Gastroesophageal sphincter (tissue), 3 donors: ENCODE measurements at regions not wholly inside any gene's neighbourhood (a gene's known extent, or its start where the extent isn't known, plus 50 kb on each side); places are given as distances from the start of the nearest gene placed in this dataset.

Experiments used
- EP300 ChIP-seq: sonication (generic); formaldehyde crosslinking; IDR thresholded peaks from one replicate; pipeline ENCODE4 v1.6.1; 2017; ENCODE audit warnings: antibody characterized with exemption, mild to moderate bottlenecking
- POLR2A ChIP-seq, 2 donors: fragments of 450-650 bp; IDR thresholded peaks; one replicate each; pipeline ENCODE4 v1.6.1; 2017; ENCODE audit warnings: antibody characterized with exemption in 2 of 2, mild to moderate bottlenecking in 2 of 2, moderate library complexity in 1 of 2
- POLR2AphosphoS5 ChIP-seq: sonication (generic); formaldehyde crosslinking; IDR thresholded peaks from one replicate; pipeline ENCODE4 v1.6.1; 2017; ENCODE audit warnings: antibody characterized with exemption
- TF ChIP-seq, protein P1 (sequence below), 4 experiments: fragments of 200-600 bp in 2 of 4; fragments of 450-650 bp in 2 of 4; sonication (generic) in 1 of 4; IDR thresholded peaks; one replicate each; pipeline ENCODE4 v1.5.1; 2017 to 2019; ENCODE audit warnings: antibody characterized with exemption in 4 of 4, mild to moderate bottlenecking in 2 of 4, moderate library complexity in 2 of 4

DNA sequence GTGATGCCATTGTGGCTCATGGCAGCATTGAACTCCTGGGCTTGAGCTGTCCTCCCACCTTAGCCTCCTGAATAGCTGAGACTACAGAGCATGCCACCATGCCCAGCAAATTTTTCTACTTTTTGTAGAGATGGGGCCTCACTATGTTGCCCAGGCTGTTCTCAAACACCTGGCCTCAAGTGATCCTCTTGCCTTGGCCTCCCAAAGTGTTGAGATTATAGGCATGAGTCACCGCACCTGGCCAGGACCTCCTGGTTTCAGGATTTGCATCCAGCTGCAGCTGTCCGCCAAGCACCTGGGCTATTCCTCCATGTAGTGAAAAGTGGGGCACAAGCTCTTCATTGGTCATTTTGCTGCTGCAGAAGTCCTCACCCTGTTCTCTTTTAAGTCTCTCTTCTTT is 58.9 kb downstream of the ZNF22 start:
- TF ChIP-seq, protein P1, sequence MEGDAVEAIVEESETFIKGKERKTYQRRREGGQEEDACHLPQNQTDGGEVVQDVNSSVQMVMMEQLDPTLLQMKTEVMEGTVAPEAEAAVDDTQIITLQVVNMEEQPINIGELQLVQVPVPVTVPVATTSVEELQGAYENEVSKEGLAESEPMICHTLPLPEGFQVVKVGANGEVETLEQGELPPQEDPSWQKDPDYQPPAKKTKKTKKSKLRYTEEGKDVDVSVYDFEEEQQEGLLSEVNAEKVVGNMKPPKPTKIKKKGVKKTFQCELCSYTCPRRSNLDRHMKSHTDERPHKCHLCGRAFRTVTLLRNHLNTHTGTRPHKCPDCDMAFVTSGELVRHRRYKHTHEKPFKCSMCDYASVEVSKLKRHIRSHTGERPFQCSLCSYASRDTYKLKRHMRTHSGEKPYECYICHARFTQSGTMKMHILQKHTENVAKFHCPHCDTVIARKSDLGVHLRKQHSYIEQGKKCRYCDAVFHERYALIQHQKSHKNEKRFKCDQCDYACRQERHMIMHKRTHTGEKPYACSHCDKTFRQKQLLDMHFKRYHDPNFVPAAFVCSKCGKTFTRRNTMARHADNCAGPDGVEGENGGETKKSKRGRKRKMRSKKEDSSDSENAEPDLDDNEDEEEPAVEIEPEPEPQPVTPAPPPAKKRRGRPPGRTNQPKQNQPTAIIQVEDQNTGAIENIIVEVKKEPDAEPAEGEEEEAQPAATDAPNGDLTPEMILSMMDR (IDR thresholded peaks at IDR 0.05), result no peak
- TF ChIP-seq POLR2AphosphoS5, result no peak
- no peak for TF ChIP-seq EP300
- no peak for TF ChIP-seq POLR2A (IDR thresholded peaks at IDR 0.05)
